ENCODE measurements at regions not wholly inside any gene's neighbourhood (a gene's known extent, or its start where the extent isn't known, plus 50 kb on each side); places are given as distances from the start of the nearest gene placed in this dataset.
"Not testable (repeated sequence)": the region's sequence is repeated elsewhere in the genome, so short reads cannot be mapped to it uniquely, and the experiment has no call there.

- no peak for DNase-seq (ENCODE audit: insufficient read length, low spot score)
- no peak for FAIRE-seq
Measured at GRCh38 chr1:244315996-244316395, 135.7 kb downstream of the ADSS2 start.

- FAIRE-seq (no peak), DNase-seq (ENCODE audit: insufficient read length, low spot score) (no peak)
Measured at GRCh38 chr1:244316407-244316806, 135.3 kb downstream of the ADSS2 start.

- FAIRE-seq, result no peak
- no peak for DNase-seq (ENCODE audit: insufficient read length, low spot score)
Measured at GRCh38 chr1:244316986-244317655, 134.6 kb downstream of the ADSS2 start.

- FAIRE-seq (no peak), DNase-seq (ENCODE audit: insufficient read length, low spot score) (no peak)
Measured at GRCh38 chr1:244318078-244318477, 133.6 kb downstream of the ADSS2 start.

- DNase-seq (ENCODE audit: insufficient read length, low spot score) (no peak), FAIRE-seq (no peak)
Measured at GRCh38 chr1:244318512-244318911, 133.2 kb downstream of the ADSS2 start.

GRCh38 chr1:244319283-244320132, 132.2 kb downstream of the ADSS2 start:
- DNase-seq (ENCODE audit: insufficient read length, low spot score), result no peak
- no peak for FAIRE-seq

GRCh38 chr1:244322181-244322580, 129.5 kb downstream of the ADSS2 start:
- FAIRE-seq (no peak), DNase-seq (ENCODE audit: insufficient read length, low spot score) (no peak)

GRCh38 chr1:244322791-244323521, 128.8 kb downstream of the ADSS2 start:
- DNase-seq (ENCODE audit: insufficient read length, low spot score) (peak; percentile 80), FAIRE-seq (no peak)

- no peak for FAIRE-seq
- no peak for DNase-seq (ENCODE audit: insufficient read length, low spot score)
Measured at GRCh38 chr1:244324176-244324883, 127.4 kb downstream of the ADSS2 start.

GRCh38 chr1:244325056-244325758, 126.5 kb downstream of the ADSS2 start:
- DNase-seq (ENCODE audit: insufficient read length, low spot score), result no peak
- no peak for FAIRE-seq

- FAIRE-seq (no peak), DNase-seq (ENCODE audit: insufficient read length, low spot score) (no peak)
Measured at GRCh38 chr1:244326757-244327156, 125.0 kb downstream of the ADSS2 start.

- FAIRE-seq (no peak), DNase-seq (ENCODE audit: insufficient read length, low spot score) (no peak)
Measured at GRCh38 chr1:244327533-244327932, 124.2 kb downstream of the ADSS2 start.

- FAIRE-seq (no peak), DNase-seq (ENCODE audit: insufficient read length, low spot score) (no peak)
Measured at GRCh38 chr1:244328476-244328875, 123.2 kb downstream of the ADSS2 start.

- DNase-seq (ENCODE audit: insufficient read length, low spot score) (no peak), FAIRE-seq (no peak)
Measured at GRCh38 chr1:244329591-244330317, 122.0 kb downstream of the ADSS2 start.

- FAIRE-seq (no peak), DNase-seq (ENCODE audit: insufficient read length, low spot score) (no peak)
Measured at GRCh38 chr1:244330318-244330625, 121.4 kb downstream of the ADSS2 start.

- not testable (repeated sequence) for FAIRE-seq; DNase-seq (ENCODE audit: insufficient read length, low spot score)
Measured at GRCh38 chr1:244332761-244333160, 118.9 kb downstream of the ADSS2 start.

- DNase-seq (ENCODE audit: insufficient read length, low spot score); FAIRE-seq: not testable (repeated sequence)
Measured at GRCh38 chr1:244334315-244334714, 117.4 kb downstream of the ADSS2 start.

GRCh38 chr1:244334842-244335241, 116.9 kb downstream of the ADSS2 start:
- FAIRE-seq; DNase-seq (ENCODE audit: insufficient read length, low spot score): not testable (repeated sequence)

GRCh38 chr1:244335456-244335855, 116.3 kb downstream of the ADSS2 start:
- FAIRE-seq (no peak), DNase-seq (ENCODE audit: insufficient read length, low spot score) (no peak)

Data from HTR-8/SVneo (cell line).